Adrenal gland (tissue), 5 donors: ENCODE measurements at regions not wholly inside any gene's neighbourhood (a gene's known extent, or its start where the extent isn't known, plus 50 kb on each side); places are given as distances from the start of the nearest gene placed in this dataset.

Experiments used
- POLR2A ChIP-seq, 2 donors: fragments of 450-650 bp; IDR thresholded peaks; one replicate each; pipeline ENCODE4 v1.6.1; 2017; ENCODE audit warnings: antibody characterized with exemption in 2 of 2, mild to moderate bottlenecking in 2 of 2, moderate library complexity in 1 of 2
- TF ChIP-seq, protein P1 (sequence below), 6 experiments: fragments of 450-650 bp in 4 of 6; fragments of 200-600 bp in 2 of 6; sonication (generic) in 1 of 6; IDR thresholded peaks; 1 replicate in 5 of 6; 2 replicates in 1 of 6; pipeline versions ENCODE4 v1.5.1 to v1.8.0; 2016 to 2021; ENCODE audit warnings: antibody characterized with exemption in 6 of 6, mild to moderate bottlenecking in 2 of 6, moderate library complexity in 1 of 6
- donor health status: DM: no; HTN: no; CAD: no.

- TF ChIP-seq POLR2A (IDR thresholded peaks at IDR 0.05): no peak
- TF ChIP-seq, protein P1, sequence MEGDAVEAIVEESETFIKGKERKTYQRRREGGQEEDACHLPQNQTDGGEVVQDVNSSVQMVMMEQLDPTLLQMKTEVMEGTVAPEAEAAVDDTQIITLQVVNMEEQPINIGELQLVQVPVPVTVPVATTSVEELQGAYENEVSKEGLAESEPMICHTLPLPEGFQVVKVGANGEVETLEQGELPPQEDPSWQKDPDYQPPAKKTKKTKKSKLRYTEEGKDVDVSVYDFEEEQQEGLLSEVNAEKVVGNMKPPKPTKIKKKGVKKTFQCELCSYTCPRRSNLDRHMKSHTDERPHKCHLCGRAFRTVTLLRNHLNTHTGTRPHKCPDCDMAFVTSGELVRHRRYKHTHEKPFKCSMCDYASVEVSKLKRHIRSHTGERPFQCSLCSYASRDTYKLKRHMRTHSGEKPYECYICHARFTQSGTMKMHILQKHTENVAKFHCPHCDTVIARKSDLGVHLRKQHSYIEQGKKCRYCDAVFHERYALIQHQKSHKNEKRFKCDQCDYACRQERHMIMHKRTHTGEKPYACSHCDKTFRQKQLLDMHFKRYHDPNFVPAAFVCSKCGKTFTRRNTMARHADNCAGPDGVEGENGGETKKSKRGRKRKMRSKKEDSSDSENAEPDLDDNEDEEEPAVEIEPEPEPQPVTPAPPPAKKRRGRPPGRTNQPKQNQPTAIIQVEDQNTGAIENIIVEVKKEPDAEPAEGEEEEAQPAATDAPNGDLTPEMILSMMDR (IDR thresholded peaks at IDR 0.05): no peak
Measured at GRCh38 chr5:124373883-124374282, 372.6 kb downstream of the ZNF608 start.
